AG09309 (cell line): ENCODE measurements at regions not wholly inside any gene's neighbourhood (a gene's known extent, or its start where the extent isn't known, plus 50 kb on each side); places are given as distances from the start of the nearest gene placed in this dataset.

Experiments
- DNase-seq: peaks from one replicate; pipeline ENCODE4 v3.0.0-alpha.2; 2010; ENCODE audit warnings: low read depth
- H3K4me3 ChIP-seq: 2 replicates; pipeline ENCODE4 v1.5.1; 2011; ENCODE audit warnings: mild to moderate bottlenecking, low read depth, low read length, moderate library complexity; ENCODE audit not compliant: control insufficient read depth
- TF ChIP-seq, protein P1 (sequence below): IDR thresholded peaks from 2 replicates; pipeline ENCODE4 v1.5.1; 2011; ENCODE audit warnings: mild to moderate bottlenecking, low read depth, low read length, inconsistent platforms; ENCODE audit not compliant: insufficient read depth, control insufficient read depth; ENCODE audit errors: missing control alignments

DNA sequence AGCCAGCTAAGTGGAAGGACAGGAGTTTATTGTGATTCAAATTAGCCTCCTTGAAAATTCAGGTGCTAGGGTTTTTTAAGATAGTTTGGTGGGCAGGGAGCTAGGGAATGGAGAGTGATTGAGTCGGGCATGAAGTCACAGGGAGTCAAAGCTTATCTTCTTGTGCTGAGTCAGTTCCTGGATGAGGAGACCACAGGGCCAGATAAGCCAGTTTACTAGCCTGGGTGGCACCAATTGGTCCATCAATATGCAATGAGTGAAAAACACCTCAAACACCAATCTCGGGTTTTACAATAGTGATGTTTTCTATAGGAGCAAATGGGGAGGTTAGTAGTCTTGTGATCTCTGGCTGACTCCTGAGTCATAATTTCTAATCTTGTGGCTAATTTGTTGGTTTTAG, 165.1 kb downstream of the ABCC12 start:
- no peak overlapping the region for H3K4me3 ChIP-seq
- DNase-seq = no peak
- TF ChIP-seq, protein P1, sequence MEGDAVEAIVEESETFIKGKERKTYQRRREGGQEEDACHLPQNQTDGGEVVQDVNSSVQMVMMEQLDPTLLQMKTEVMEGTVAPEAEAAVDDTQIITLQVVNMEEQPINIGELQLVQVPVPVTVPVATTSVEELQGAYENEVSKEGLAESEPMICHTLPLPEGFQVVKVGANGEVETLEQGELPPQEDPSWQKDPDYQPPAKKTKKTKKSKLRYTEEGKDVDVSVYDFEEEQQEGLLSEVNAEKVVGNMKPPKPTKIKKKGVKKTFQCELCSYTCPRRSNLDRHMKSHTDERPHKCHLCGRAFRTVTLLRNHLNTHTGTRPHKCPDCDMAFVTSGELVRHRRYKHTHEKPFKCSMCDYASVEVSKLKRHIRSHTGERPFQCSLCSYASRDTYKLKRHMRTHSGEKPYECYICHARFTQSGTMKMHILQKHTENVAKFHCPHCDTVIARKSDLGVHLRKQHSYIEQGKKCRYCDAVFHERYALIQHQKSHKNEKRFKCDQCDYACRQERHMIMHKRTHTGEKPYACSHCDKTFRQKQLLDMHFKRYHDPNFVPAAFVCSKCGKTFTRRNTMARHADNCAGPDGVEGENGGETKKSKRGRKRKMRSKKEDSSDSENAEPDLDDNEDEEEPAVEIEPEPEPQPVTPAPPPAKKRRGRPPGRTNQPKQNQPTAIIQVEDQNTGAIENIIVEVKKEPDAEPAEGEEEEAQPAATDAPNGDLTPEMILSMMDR = no peak

DNA sequence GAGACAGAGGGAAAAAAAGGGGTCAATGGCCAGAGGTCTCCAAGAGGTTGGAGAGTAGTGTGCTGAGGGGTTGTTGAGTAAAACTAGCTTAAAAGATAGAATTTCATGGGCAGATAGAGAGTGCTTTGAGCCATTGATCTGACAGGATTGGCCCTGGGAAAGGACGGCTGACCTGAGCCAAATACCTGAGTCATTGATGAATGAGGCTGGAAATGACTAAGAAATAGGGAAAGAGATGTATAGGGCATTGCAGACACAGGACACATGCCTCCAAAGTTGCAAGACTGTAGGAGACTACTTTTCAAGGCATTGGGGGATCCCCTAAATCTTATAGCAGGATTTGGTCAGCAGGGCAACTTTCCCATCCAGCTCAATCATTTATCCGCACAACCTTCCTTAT, 168.7 kb downstream of the ABCC12 start:
- DNase-seq = no peak

DNA sequence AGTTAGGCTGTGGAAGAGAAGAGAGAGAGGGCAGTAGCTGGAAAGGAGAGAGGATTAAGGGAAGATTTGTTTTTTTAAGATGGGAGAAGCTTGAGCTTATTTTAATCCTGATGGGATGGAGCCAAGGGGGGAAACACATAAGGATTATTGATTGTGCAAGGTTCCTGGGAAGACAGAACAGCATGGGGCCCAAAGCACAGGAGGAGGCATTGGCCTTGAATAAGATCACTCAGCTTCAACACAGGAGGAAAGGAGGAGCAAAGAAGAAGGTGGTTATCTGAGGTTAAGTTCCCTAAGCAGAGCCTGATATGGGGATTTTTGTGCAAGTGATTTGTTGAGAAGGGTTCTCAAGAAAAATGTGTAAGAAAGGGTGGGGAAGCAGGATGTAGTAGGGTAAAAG, 169.8 kb downstream of the ABCC12 start:
- TF ChIP-seq, protein P1 = no peak
- no peak overlapping the region for H3K4me3 ChIP-seq
- no peak for DNase-seq

More for the DNA sequence above, 168.7 kb downstream of the ABCC12 start:
- no peak overlapping the region for H3K4me3 ChIP-seq
- TF ChIP-seq, protein P1 = no peak

DNA sequence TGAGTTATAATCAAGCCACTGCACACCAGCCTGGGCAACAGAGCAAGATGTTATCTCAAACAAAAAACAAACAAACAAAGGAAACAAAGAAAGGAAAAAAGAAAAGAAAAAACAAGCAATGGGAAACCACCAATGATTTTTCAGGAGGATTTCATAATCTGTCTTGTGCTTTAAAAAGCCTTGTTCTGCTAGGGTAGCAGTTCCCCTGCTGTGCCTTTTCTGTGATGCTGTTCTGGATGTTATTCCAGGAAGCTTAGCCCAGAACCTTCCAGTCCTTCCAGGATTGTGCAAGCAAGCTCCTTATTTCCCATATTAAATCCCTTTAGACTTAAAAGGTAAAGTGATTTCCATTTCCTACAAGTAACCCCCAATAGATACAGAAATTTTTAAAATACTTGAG, 171.1 kb downstream of the ABCC12 start:
- DNase-seq = no peak
- TF ChIP-seq, protein P1 = no peak
- H3K4me3 ChIP-seq = no peak overlapping the region

DNA sequence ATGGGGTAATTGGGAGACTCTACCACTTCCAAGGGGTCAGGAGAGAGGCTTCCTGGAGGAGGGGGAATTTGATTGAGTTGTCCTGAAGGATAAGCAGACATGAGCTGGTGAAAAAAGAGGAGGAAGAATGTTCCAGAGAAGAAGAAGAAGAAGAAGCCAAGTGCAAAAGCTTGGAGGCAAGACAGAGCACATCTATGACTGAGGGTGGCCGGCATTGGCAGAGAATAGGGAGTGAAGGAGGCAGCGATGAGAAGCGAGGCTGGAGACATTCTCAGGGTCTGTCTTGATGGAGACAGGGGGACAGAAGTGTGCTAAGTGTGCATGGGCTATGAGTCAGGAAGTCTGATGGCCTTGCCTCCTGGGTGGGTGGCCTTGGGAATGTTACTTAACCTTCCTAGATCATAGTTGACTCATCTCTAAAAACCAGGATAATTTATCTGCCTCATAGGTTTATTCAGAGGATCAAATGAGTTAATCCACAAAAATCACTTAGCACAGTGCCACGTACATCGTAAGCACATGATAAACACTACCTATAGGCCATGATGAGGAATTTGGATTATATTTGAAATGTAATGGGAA, 171.7 kb downstream of the ABCC12 start:
- no peak for DNase-seq
- no peak overlapping the region for H3K4me3 ChIP-seq
- TF ChIP-seq, protein P1 = no peak

DNA sequence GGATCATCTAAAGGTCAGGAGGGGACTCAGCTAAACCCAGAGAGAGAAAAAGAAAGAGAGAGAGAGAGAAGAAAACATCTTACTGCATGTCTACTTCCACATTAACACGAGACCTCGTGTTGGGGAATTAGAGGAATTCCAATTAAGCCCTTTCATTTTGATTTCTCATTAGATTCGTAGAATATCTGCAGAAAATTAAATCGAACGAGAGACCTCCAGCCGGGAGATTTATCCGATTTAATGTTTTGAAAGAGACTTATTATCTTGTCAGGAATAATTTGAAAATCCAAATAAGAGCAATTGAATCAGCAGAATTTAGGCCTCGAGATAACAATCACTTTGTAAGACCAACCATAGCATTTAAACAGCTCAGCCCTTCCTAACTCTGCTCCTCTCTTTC, 175.6 kb downstream of the ABCC12 start:
- no peak overlapping the region for H3K4me3 ChIP-seq
- TF ChIP-seq, protein P1 = no peak
- DNase-seq = no peak
